Stomach (tissue), 4 donors: ENCODE measurements at regions not wholly inside any gene's neighbourhood (a gene's known extent, or its start where the extent isn't known, plus 50 kb on each side); places are given as distances from the start of the nearest gene placed in this dataset.

Experiments
- POLR2A ChIP-seq, 4 donors: fragments of 450-650 bp; IDR thresholded peaks; one replicate each; pipeline ENCODE4 v1.6.1; 2016; ENCODE audit warnings: antibody characterized with exemption in 4 of 4, control low read depth in 2 of 4, mild to moderate bottlenecking in 1 of 4, moderate library complexity in 1 of 4
- TF ChIP-seq, protein P1 (sequence below), 7 experiments: fragments of 450-650 bp in 4 of 7; fragments of 200-600 bp in 3 of 7; sonication (generic) in 3 of 7; IDR thresholded peaks; one replicate each; pipeline ENCODE4 v1.5.1; 2016 to 2019; ENCODE audit warnings: antibody characterized with exemption in 7 of 7, control low read depth in 2 of 7, mild to moderate bottlenecking in 1 of 7

DNA sequence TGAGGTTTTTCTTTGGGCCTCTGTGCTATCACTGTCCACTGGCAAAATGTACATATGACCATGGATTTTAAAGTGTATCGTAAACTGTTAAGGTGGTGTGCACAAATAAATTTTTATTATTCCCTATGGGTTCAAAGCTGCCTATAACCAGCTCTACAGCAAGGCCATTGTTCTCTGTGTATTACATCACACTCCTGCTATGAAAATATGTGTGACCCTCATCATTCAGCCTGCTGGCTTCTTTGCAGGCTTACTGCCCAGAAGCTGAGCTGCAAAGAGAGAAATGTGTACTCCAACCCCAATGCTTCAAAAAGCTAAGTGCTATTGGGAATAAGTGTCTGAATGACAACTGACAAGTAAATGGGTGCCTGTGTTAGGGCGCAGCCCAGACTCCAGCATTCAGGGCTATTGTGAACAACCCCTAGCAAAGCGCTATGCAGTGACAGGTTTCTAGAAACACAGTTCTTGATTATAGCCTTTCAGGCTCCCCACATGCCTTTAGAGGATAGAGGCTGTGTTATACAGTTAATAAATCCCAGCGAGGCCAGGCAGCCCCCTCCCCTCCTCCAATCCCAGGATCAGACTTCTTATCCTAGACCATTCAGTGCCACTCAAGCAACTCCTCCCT, 220.4 kb upstream of the RADX start:
- TF ChIP-seq, protein P1, sequence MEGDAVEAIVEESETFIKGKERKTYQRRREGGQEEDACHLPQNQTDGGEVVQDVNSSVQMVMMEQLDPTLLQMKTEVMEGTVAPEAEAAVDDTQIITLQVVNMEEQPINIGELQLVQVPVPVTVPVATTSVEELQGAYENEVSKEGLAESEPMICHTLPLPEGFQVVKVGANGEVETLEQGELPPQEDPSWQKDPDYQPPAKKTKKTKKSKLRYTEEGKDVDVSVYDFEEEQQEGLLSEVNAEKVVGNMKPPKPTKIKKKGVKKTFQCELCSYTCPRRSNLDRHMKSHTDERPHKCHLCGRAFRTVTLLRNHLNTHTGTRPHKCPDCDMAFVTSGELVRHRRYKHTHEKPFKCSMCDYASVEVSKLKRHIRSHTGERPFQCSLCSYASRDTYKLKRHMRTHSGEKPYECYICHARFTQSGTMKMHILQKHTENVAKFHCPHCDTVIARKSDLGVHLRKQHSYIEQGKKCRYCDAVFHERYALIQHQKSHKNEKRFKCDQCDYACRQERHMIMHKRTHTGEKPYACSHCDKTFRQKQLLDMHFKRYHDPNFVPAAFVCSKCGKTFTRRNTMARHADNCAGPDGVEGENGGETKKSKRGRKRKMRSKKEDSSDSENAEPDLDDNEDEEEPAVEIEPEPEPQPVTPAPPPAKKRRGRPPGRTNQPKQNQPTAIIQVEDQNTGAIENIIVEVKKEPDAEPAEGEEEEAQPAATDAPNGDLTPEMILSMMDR (IDR thresholded peaks at IDR 0.05), result no peak
- no peak for TF ChIP-seq POLR2A (IDR thresholded peaks at IDR 0.05)
